NK-92 treated with Interleukin-12 subunit alpha and Interleukin-12 subunit beta, amount 100 ng/mL, for 24 hours (cell line): ENCODE measurements at regions not wholly inside any gene's neighbourhood (a gene's known extent, or its start where the extent isn't known, plus 50 kb on each side); places are given as distances from the start of the nearest gene placed in this dataset.
"Not testable (repeated sequence)": the region's sequence is repeated elsewhere in the genome, so short reads cannot be mapped to it uniquely, and the experiment has no call there.

Source experiments
- DNase-seq: peaks from one replicate; lab custom pipeline; 2025; lab: John Stamatoyannopoulos, UW

GRCh38 chr4:106524772-106525171, 156.2 kb upstream of the GIMD1 start:
- DNase-seq = not testable (repeated sequence)

- DNase-seq = no peak
These were observed 154.3 kb upstream of the GIMD1 start for GRCh38 chr4:106522839-106523238.

- DNase-seq = no peak
These were observed 144.1 kb upstream of the GIMD1 start for GRCh38 chr4:106512706-106513105.

- no peak for DNase-seq
These were observed 138.9 kb upstream of the GIMD1 start for GRCh38 chr4:106507440-106507839.

GRCh38 chr4:106503116-106504050, 134.8 kb upstream of the GIMD1 start:
- DNase-seq = no peak

GRCh38 chr4:106502106-106502699, 133.6 kb upstream of the GIMD1 start:
- DNase-seq = peak; percentile 8

GRCh38 chr4:106497271-106497670, 128.7 kb upstream of the GIMD1 start:
- no peak for DNase-seq

GRCh38 chr4:106496061-106496460, 127.5 kb upstream of the GIMD1 start:
- no peak for DNase-seq

- DNase-seq = no peak
These were observed 126.9 kb upstream of the GIMD1 start for GRCh38 chr4:106495476-106495875.

- DNase-seq = no peak
These were observed 125.5 kb upstream of the GIMD1 start for GRCh38 chr4:106494066-106494465.

GRCh38 chr4:106493086-106493485, 124.5 kb upstream of the GIMD1 start:
- DNase-seq = no peak

- DNase-seq = no peak
These were observed 118.0 kb upstream of the GIMD1 start for GRCh38 chr4:106486533-106486932.

- no peak for DNase-seq
These were observed 113.2 kb upstream of the GIMD1 start for GRCh38 chr4:106481801-106482200.

GRCh38 chr4:106478152-106478551, 109.6 kb upstream of the GIMD1 start:
- DNase-seq = no peak

- no peak for DNase-seq
These were observed 108.2 kb upstream of the GIMD1 start for GRCh38 chr4:106476741-106477140.

- DNase-seq = no peak
These were observed 104.9 kb upstream of the GIMD1 start for GRCh38 chr4:106473515-106473914.

GRCh38 chr4:106471151-106471550, 102.6 kb upstream of the GIMD1 start:
- no peak for DNase-seq

GRCh38 chr4:106463622-106464021, 95.0 kb upstream of the GIMD1 start:
- DNase-seq = no peak

- DNase-seq = no peak
These were observed 86.0 kb upstream of the GIMD1 start for GRCh38 chr4:106454581-106454980.

GRCh38 chr4:106454021-106454420, 85.4 kb upstream of the GIMD1 start:
- no peak for DNase-seq

GRCh38 chr4:106451091-106451490, 82.5 kb upstream of the GIMD1 start:
- DNase-seq = no peak

GRCh38 chr4:106450249-106450648, 81.7 kb upstream of the GIMD1 start:
- DNase-seq = no peak

GRCh38 chr4:106444557-106444956, 76.0 kb upstream of the GIMD1 start:
- no peak for DNase-seq
